Right lobe of liver (tissue), 6 donors: ENCODE measurements at regions not wholly inside any gene's neighbourhood (a gene's known extent, or its start where the extent isn't known, plus 50 kb on each side); places are given as distances from the start of the nearest gene placed in this dataset.

Experiments used
- ATAC-seq, 4 donors: fragments of 200-7000 bp; cut with Tn5 transposase; one replicate each; pipeline ENCODE4 v1.9.1; 2020; ENCODE audit warnings: mild to moderate bottlenecking in 4 of 4, moderate library complexity in 4 of 4
- DNase-seq, 3 donors: peaks; one replicate each; pipeline ENCODE4 v3.0.0-alpha.2; 2020
- H3K27ac ChIP-seq, 3 donors: fragments of 200-600 bp; one replicate each; pipeline ENCODE4 v1.8.0; 2022
- H3K27me3 ChIP-seq, 2 donors: fragments of 200-600 bp; one replicate each; pipeline ENCODE4 v1.8.0; 2022
- H3K36me3 ChIP-seq, 4 donors: fragments of 200-600 bp; sonication (generic) in 1 of 4; one replicate each; pipeline versions ENCODE4 v1.5.1 to v1.8.0; 2017 to 2022; ENCODE audit warnings: control low read depth in 1 of 4
- H3K4me1 ChIP-seq, 4 donors: fragments of 200-600 bp; sonication (generic) in 1 of 4; one replicate each; pipeline versions ENCODE4 v1.5.1 to v1.8.0; 2017 to 2022; ENCODE audit warnings: control low read depth in 1 of 4
- H3K4me3 ChIP-seq, 3 donors: fragments of 200-600 bp; one replicate each; pipeline ENCODE4 v1.8.0; 2022
- H3K9me3 ChIP-seq, 4 donors: fragments of 200-600 bp; sonication (generic) in 1 of 4; one replicate each; pipeline versions ENCODE4 v1.5.1 to v1.8.0; 2017 to 2022; ENCODE audit warnings: control low read depth in 1 of 4
- POLR2A ChIP-seq: fragments of 450-650 bp; IDR thresholded peaks from one replicate; pipeline ENCODE4 v1.6.1; 2017; ENCODE audit warnings: antibody characterized with exemption, mild to moderate bottlenecking
- WGBS: methylation state at CpG from one replicate; pipeline ENCODE4 v1.1.6; 2018; ENCODE audit warnings: low coverage, low lambda C conversion rate; ENCODE audit not compliant: insufficient coverage; ENCODE audit errors: missing lambda C conversion rate; 5-methylcytosine and 5-hydroxymethylcytosine counted together
- intact Hi-C, 2 donors: fragments of 100-400 bp; cut with DNase I; formaldehyde crosslinking; loops; one replicate each; pipeline versions ENCODE4 v1.11.2 to v1.14.1; 2022
- TF ChIP-seq, protein P1 (sequence below), 4 donors: fragments of 200-600 bp in 3 of 4; fragments of 450-650 bp in 1 of 4; IDR thresholded peaks; one replicate each; pipeline versions ENCODE4 v1.5.1 to v1.8.0; 2016 to 2022; ENCODE audit warnings: antibody characterized with exemption in 4 of 4, mild to moderate bottlenecking in 2 of 4
- donor health status: DM: no; HTN: yes; CAD: no.
- donor health status: DM: no; HTN: no; CAD: no.
- donor health status: DM: no; HTN: no; CAD: no.
- donor health status: DM: no; HTN: yes; CAD: no.
- donor health status: DM: no; HTN: yes; CAD: no.

DNA sequence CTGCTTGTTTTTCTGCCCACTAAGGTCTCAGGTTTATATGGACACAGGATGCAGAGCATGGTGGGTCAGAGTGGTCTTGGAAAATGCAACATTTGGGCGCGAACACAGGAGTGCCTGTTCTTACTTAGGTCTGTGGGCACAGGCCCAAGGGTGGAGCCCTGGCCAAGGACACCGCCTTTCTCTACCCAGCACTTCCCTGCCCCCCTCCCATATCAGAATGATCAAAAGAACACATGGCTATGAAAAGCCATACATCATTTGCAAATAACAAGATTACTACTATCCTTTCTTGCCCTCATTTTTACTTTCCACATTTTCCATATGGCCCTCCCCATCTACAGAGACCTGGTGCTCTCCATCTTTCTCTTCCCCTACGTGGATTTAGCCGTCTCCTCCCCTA is 162.2 kb downstream of the ENC1 start:
- WGBS: 67% methylated on average over 5 of the region's 5 CpGs
- Histone ChIP-seq H3K36me3 (no peaks in the 10 kb centered on the region), H3K4me1 (no peaks in the 10 kb centered on the region), H3K9me3 (no peaks in the 10 kb centered on the region), H3K27ac (no peak overlapping the region), H3K4me3 (no peak overlapping the region), H3K27me3 (no peaks in the 10 kb centered on the region)
- TF ChIP-seq, protein P1, sequence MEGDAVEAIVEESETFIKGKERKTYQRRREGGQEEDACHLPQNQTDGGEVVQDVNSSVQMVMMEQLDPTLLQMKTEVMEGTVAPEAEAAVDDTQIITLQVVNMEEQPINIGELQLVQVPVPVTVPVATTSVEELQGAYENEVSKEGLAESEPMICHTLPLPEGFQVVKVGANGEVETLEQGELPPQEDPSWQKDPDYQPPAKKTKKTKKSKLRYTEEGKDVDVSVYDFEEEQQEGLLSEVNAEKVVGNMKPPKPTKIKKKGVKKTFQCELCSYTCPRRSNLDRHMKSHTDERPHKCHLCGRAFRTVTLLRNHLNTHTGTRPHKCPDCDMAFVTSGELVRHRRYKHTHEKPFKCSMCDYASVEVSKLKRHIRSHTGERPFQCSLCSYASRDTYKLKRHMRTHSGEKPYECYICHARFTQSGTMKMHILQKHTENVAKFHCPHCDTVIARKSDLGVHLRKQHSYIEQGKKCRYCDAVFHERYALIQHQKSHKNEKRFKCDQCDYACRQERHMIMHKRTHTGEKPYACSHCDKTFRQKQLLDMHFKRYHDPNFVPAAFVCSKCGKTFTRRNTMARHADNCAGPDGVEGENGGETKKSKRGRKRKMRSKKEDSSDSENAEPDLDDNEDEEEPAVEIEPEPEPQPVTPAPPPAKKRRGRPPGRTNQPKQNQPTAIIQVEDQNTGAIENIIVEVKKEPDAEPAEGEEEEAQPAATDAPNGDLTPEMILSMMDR (IDR thresholded peaks at IDR 0.05): no peak
- TF ChIP-seq POLR2A: no peak
- ATAC-seq: no peak
- intact Hi-C loops: no loop called here
- no peak for DNase-seq

DNA sequence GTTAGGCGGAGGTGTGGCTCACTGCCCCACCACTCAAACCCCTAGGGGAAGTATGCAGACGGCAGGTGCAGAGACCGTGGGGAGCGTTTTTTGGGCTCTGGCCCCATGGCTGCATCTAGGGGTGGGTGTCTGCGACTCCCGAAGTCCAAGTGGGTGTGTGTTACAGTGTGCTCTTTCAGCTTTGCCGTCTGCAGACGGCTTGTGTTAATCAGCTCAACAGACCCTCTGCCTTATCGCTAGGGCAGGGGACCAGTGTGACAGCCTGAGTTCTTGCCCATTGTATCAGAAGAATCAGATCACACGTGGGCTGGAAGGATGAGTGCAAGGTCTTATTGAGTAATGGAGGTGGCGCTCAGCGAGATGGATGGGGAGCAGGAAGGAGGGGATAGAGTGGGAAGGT is 162.8 kb downstream of the ENC1 start:
- intact Hi-C loops: no loop called here
- ATAC-seq (no peak), DNase-seq (no peak)
- TF ChIP-seq, protein P1 (IDR thresholded peaks at IDR 0.05): no peak
- TF ChIP-seq POLR2A: no peak
- Histone ChIP-seq H3K4me1 (no peaks in the 10 kb centered on the region), H3K4me3 (no peak overlapping the region), H3K27me3 (no peaks in the 10 kb centered on the region), H3K9me3 (no peaks in the 10 kb centered on the region), H3K27ac (no peak overlapping the region), H3K36me3 (no peaks in the 10 kb centered on the region)
- 89% methylated on average over 7 of the region's 12 CpGs for WGBS

DNA sequence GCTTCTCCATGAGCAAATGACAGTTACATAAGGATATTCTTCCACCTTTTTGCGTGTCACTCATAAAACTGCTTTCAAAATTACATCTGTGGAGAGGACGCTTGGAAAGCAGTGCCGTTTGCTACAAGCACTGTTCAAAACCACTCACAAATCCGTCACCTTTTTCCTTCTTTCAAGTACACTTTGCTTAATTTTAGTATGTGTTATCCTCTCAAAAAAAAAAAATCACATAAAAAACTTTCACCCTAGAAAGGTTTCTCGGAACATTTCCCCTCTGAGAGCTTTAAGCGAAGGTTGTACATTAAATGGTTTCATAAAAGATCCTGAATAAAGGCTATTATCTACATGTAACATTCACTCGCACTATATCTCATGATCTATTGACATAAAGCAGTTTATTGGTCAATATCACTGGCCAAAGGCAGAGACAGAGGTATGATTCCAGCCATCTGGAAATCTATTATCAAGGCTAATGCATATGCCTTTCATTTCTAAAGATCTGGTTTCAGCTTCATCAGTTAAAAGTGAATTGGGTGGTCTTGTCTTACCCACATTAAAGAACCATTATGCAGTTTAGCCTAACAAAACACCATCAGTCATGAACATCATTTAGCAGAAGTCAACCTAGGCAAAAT is 163.6 kb downstream of the ENC1 start:
- no peak overlapping the region for H3K27ac ChIP-seq
- 78% methylated on average over 7 of the region's 7 CpGs for WGBS
- no peaks in the 10 kb centered on the region for H3K9me3 ChIP-seq
- H3K27me3 ChIP-seq: no peaks in the 10 kb centered on the region
- H3K4me3 ChIP-seq: no peak overlapping the region
- H3K36me3 ChIP-seq: no peaks in the 10 kb centered on the region
- TF ChIP-seq POLR2A: no peak
- TF ChIP-seq, protein P1 (IDR thresholded peaks at IDR 0.05): no peak
- H3K4me1 ChIP-seq: no peaks in the 10 kb centered on the region
- no peak for DNase-seq
- intact Hi-C loops: no loop called here
- no peak for ATAC-seq

DNA sequence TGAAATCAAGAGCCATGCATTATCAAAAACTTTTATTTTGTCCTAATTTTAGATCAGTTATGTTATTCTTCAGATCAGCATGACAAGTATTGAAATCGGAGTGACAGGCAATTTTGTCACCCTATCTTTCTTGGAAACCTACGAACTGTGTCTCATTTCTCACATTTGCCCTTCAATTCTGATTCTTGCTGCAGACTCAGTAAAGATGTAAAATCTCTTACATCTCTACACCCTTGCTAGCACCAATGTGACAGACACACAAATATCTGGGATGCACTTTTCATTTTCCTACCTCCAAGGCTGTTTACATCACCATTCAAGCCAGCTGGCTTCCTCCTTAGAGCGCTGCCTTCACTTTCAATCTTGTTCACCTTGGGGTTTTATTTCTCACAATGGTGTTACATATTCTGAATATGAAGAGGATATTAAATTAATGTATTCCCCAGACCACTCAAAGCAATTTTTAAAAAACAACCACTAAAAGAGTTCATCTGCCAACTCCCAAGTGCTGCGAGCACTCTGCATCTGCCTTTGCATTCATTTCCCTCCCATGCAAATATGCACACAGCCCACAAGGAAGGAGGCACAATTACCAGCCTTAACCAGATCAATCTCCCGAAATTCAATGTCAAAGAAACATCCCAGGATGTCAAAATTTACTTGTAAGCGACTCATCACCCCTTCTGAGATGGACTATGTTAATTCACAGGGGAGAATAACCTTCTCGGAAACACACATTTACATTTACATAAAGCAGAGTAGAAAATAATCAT is 164.3 kb downstream of the ENC1 start:
- no peak for TF ChIP-seq POLR2A
- TF ChIP-seq, protein P1 (IDR thresholded peaks at IDR 0.05): no peak
- Histone ChIP-seq H3K27ac (no peak overlapping the region), H3K4me1 (no peaks in the 10 kb centered on the region), H3K36me3 (no peaks in the 10 kb centered on the region), H3K9me3 (no peaks in the 10 kb centered on the region), H3K27me3 (no peaks in the 10 kb centered on the region), H3K4me3 (no peak overlapping the region)
- ATAC-seq (no peak), DNase-seq (no peak)
- WGBS: 65% methylated on average over 6 of the region's 7 CpGs
- intact Hi-C loops: no loop called here
